ENCODE measurements at regions not wholly inside any gene's neighbourhood (a gene's known extent, or its start where the extent isn't known, plus 50 kb on each side); places are given as distances from the start of the nearest gene placed in this dataset.

DNA sequence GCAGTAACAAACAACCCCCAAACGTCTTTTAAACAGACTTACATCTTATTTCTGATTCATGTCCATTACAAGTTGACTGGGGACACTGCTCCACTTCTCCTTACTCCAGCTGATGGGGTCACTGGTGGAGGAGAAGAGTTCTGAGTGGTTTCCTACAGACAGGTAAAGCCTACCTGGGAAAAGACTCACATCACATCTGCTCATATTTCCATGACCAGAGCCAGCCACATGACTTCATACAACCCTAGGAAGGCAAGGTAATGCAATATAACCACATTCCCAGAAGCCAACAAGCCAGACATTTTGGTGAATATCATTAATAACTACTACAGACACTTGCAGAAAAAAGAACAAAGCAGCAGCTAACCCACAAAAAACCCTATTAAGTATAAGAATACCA, 90.5 kb upstream of the IRX6 start:
- Mint-ChIP-seq H3K36me3 (ENCODE audit: low read depth) (no peaks in the 10 kb centered on the region), H3K9me3 (no peaks in the 10 kb centered on the region), H3K4me1 (ENCODE audit: low read depth) (no peaks in the 10 kb centered on the region), H3K4me3 (no peak overlapping the region), H3K27ac (no peak overlapping the region), H3K27me3 (peaks cover 10% of the 10 kb centered on the region)
- CTCF ChIA-PET, result no interaction called here
- DNase-seq (no peak), ATAC-seq (no peak)
- intact Hi-C loops (cut with micrococcal nuclease), result no loop called here
- TF ChIP-seq, protein P1, sequence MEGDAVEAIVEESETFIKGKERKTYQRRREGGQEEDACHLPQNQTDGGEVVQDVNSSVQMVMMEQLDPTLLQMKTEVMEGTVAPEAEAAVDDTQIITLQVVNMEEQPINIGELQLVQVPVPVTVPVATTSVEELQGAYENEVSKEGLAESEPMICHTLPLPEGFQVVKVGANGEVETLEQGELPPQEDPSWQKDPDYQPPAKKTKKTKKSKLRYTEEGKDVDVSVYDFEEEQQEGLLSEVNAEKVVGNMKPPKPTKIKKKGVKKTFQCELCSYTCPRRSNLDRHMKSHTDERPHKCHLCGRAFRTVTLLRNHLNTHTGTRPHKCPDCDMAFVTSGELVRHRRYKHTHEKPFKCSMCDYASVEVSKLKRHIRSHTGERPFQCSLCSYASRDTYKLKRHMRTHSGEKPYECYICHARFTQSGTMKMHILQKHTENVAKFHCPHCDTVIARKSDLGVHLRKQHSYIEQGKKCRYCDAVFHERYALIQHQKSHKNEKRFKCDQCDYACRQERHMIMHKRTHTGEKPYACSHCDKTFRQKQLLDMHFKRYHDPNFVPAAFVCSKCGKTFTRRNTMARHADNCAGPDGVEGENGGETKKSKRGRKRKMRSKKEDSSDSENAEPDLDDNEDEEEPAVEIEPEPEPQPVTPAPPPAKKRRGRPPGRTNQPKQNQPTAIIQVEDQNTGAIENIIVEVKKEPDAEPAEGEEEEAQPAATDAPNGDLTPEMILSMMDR (IDR thresholded peaks at IDR 0.05), result no peak
- POLR2A ChIA-PET, result no interaction called here

DNA sequence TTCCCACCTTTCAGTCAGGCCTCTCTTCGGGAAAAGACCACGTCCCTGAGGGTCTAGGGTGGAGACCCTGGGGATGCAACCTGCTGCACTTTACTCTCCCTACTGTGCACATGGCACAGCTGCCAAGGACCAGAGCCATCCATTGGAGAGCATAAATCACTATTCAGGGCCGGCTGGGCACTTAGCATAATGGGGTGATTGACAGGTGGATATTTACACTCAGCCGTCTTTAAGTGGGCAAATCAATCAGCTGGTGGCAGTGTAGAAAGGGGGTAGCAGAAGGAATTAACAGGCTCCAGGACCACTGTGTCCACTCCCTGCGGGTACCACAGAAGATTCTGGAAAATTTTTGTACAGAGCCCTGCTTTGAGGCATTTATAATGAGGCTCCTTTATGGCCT, 87.3 kb upstream of the IRX6 start:
- Mint-ChIP-seq H3K27ac (no peak overlapping the region), H3K4me3 (no peak overlapping the region), H3K9me3 (no peaks in the 10 kb centered on the region), H3K4me1 (ENCODE audit: low read depth) (no peaks in the 10 kb centered on the region), H3K27me3 (peaks cover 3% of the 10 kb centered on the region), H3K36me3 (ENCODE audit: low read depth) (no peaks in the 10 kb centered on the region)
- TF ChIP-seq, protein P1 (IDR thresholded peaks at IDR 0.05), result no peak
- DNase-seq, result no peak
- ChIA-PET POLR2A (no interaction called here), CTCF (no interaction called here)
- ATAC-seq, result no peak
- intact Hi-C loops (cut with micrococcal nuclease), result no loop called here

DNA sequence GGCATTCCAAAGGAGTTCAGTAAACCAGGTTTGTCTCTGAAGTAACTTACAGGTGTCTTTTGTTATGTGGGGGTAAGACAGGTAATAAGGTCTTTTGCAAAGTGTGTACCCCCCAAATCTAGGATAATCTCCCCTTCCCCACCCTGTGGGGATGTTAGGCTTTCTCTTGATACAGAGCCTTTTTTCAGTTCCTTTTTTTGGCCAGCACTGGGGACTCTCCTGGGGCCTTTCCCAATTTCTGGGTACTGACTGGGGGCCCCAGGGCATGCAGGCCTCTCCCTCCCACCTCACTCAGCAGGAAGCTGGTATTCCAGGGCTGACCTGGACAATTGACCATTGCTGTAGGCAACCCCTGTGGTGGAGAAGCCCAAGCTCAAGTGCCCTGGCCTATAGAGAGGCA, 84.3 kb upstream of the IRX6 start:
- intact Hi-C loops (cut with micrococcal nuclease), result no loop called here
- POLR2A ChIA-PET, result no interaction called here
- peaks cover 3% of the 10 kb centered on the region for H3K27me3 Mint-ChIP-seq

DNA sequence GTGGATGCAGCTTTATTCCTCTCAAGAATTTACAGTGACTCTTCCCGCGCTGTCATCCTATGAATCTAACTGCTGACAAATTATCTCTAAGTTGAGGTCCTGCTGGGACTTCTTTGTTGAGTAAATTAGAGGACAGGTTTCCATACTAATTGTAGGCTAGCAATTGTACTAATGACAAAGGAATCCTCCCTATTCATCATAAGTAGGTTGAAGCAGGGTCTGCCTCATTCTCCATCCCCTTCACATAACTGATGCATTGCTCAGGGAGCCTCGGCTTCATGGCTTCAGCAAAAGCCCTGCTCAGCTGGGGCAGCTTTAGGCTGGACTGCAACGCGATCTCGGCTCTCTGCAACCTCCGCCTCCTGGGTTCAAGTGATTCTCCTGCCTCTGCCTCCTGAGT, 83.1 kb upstream of the IRX6 start:
- TF ChIP-seq, protein P1 (IDR thresholded peaks at IDR 0.05), result no peak
- Mint-ChIP-seq H3K27me3 (peaks cover 3% of the 10 kb centered on the region), H3K27ac (no peak overlapping the region), H3K36me3 (ENCODE audit: low read depth) (no peaks in the 10 kb centered on the region), H3K4me1 (ENCODE audit: low read depth) (no peaks in the 10 kb centered on the region), H3K4me3 (no peak overlapping the region), H3K9me3 (no peaks in the 10 kb centered on the region)
- POLR2A ChIA-PET, result no interaction called here
- no peak for ATAC-seq
- intact Hi-C loops (cut with micrococcal nuclease), result no loop called here
- DNase-seq, result no peak
- CTCF ChIA-PET, result no interaction called here

More for the DNA sequence above, 84.3 kb upstream of the IRX6 start:
- TF ChIP-seq, protein P1 (IDR thresholded peaks at IDR 0.05), result no peak
- Mint-ChIP-seq H3K9me3 (no peaks in the 10 kb centered on the region), H3K4me1 (ENCODE audit: low read depth) (no peaks in the 10 kb centered on the region), H3K27ac (no peak overlapping the region), H3K4me3 (no peak overlapping the region), H3K36me3 (ENCODE audit: low read depth) (no peaks in the 10 kb centered on the region)
- ATAC-seq, result no peak
- DNase-seq, result no peak
- CTCF ChIA-PET, result no interaction called here

DNA sequence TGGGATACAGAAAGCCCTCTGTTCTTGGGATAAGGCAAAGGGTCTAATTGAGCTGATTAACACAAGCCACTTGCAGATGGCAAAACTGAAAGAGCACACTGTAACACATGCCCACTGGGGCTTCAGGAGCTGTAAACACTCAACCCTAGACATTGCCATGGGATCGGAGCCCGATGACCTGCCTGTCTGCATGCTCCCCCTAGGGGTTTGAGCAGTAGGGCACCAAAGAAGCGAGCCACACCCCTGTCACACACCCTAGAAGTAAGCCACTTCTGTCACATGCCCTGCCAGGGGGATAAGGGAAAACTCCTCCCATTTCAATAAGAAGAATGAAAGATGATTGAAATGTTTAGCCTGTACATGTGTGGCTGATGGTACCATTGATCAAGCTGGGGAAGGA, 81.3 kb upstream of the IRX6 start:
- Mint-ChIP-seq H3K36me3 (ENCODE audit: low read depth) (no peaks in the 10 kb centered on the region), H3K9me3 (no peaks in the 10 kb centered on the region), H3K4me1 (ENCODE audit: low read depth) (no peaks in the 10 kb centered on the region), H3K4me3 (no peak overlapping the region), H3K27me3 (no peaks in the 10 kb centered on the region), H3K27ac (no peak overlapping the region)
- POLR2A ChIA-PET, result no interaction called here
- TF ChIP-seq, protein P1 (IDR thresholded peaks at IDR 0.05), result no peak
- DNase-seq (no peak), ATAC-seq (no peak)
- CTCF ChIA-PET, result no interaction called here
- intact Hi-C loops (cut with micrococcal nuclease), result no loop called here

All from activated CD8-positive, alpha-beta T cell treated with anti-CD3 and anti-CD28 coated beads for 36 hours (primary cell).